Superior temporal gyrus (tissue), 1 donor: ENCODE measurements at regions not wholly inside any gene's neighbourhood (a gene's known extent, or its start where the extent isn't known, plus 50 kb on each side); places are given as distances from the start of the nearest gene placed in this dataset.
"Not testable (repeated sequence)": the region's sequence is repeated elsewhere in the genome, so short reads cannot be mapped to it uniquely, and the experiment has no call there.

Source experiments
- DNase-seq: peaks from one replicate; pipeline ENCODE4 v3.0.0-alpha.2; 2016; ENCODE audit errors: extremely low spot score

GRCh38 chr2:192983173-192983572 lies 788.4 kb upstream of the TMEFF2 start:
- no peak for DNase-seq

DNA sequence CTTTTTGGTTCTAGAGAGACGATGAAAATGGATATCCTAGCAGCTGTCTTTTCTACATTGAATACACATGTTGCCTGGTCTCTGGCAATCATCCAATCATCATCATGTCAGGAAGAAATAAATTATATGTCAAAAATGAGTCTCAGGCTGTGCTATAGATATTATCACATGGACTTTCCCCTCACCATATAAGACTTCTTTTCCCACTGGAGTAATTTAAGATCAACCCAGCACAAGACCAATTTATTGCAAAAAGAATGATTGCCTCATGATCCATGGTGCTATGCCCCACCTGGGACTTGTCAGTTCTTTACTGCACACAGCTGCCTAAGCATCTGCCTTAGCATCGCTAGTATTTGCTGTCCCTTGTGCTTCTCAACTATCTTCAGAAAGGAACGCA lies 783.7 kb upstream of the TMEFF2 start:
- DNase-seq, result no peak

DNA sequence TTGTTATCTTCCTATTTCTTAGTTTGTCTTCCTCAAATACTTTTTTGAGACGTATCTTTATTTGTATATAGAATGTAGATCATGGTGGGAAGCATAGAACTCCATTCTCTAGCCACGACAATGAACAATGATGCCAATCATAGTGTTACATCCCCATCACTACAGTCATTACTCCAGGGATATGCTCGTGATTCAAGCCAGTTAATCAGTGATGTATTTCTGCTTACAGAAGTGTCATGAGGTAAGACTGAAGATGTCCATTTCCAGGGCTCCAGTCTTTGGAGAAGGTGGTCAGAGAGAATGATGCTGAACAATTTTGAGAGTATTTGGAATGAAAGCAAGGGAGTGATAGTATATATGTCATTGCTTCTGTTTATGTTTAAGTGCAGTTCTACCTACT lies 777.2 kb upstream of the TMEFF2 start:
- DNase-seq, result no peak

DNA sequence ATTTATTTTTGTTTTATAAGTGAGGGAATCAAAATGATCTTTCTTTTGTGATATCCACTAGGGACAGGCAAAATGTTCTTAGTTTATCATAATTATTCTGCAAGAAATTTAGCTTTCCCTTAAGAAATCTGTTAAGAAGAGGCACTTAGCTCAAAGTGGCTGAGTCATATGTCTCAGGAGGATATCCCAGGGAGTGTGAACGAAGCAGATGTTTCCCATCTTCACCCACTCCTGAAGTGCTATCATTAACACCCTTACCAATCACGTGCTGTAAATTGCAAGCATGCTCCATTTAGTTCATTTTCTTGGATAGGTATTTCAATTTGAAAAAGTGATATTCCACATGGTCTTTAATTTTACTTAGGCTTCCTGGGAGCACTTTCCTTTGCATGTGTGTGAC lies 774.3 kb upstream of the TMEFF2 start:
- DNase-seq, result no peak

DNA sequence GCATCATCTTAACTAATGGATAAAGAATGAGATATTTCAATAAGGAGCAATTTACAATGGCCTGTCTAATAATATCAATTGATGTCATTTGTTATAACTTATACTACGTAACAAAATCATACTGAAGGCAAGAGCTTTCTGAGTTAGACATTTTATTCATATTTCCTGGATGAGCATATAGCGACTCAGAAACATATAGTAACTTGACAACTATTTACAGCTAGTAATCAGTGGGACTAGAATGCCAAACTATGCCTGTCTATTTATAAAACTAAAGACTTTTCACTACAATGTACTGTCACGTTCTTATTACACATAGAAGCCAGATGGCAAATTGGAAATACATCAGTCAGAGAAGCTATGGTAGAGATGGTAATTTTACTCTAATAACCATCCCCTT lies 766.2 kb upstream of the TMEFF2 start:
- DNase-seq, result no peak

DNA sequence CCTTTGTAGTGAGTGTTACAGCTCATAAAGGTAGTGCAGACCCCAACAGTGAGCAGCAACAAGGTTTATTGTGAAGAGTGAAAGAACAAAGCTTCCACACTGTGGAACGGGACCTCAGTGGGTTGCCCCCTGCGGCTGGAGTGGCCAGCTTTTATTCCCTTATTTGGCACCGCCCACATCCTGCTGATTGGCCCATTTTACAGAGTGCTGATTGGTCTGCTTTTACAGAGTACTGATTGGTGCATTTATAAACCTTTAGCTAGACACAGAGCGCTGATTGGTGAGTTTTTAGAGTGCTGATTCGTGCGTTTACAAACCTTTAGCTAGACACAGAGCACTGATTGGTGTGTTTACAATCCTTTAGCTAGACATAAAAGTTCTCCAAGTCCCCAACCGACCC lies 763.9 kb upstream of the TMEFF2 start:
- not testable (repeated sequence) for DNase-seq

- DNase-seq, result no peak
Measured at GRCh38 chr2:192957425-192957824, 762.7 kb upstream of the TMEFF2 start.

- DNase-seq, result no peak
Measured at GRCh38 chr2:192953116-192953515, 758.4 kb upstream of the TMEFF2 start.

DNA sequence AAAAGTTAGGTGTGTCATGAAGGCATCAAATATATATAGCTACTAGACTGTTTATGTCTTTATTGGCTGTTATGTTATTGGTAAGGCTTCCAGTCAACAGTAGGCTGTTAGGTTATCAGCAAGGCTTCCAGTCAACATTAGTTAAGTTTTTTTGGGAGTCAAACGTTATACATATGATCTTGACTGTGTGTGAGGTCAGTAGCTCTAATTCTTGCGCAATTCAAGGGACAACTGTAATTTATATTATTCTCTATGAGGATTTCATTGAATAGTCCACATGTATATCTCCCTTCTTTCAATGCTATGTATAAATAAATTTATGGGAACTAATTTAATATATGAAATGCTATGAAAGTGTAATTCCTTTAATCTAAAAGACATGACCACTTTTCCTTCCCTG lies 757.5 kb upstream of the TMEFF2 start:
- no peak for DNase-seq

- no peak for DNase-seq
Measured at GRCh38 chr2:192948316-192948715, 753.6 kb upstream of the TMEFF2 start.

GRCh38 chr2:192947352-192947751 lies 752.6 kb upstream of the TMEFF2 start:
- no peak for DNase-seq

DNA sequence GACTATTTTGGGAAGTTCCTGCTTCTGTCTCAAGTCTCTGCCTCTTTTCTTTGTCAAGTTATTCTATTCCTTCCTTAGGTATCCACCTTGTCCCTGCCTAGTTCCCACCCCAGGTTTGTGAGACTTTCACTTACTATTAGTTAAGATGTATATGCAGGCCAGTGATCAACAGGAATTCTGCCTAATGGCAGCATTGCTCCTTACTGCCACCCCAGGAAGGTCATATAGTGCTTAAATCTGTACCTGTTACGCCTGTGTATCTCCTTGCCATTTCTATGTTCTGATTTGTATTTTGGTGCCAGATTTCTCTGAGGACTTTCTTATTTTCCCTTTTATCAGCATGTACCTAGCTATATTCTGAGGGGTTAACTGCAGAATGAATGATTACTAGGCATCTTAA lies 746.0 kb upstream of the TMEFF2 start:
- no peak for DNase-seq

DNA sequence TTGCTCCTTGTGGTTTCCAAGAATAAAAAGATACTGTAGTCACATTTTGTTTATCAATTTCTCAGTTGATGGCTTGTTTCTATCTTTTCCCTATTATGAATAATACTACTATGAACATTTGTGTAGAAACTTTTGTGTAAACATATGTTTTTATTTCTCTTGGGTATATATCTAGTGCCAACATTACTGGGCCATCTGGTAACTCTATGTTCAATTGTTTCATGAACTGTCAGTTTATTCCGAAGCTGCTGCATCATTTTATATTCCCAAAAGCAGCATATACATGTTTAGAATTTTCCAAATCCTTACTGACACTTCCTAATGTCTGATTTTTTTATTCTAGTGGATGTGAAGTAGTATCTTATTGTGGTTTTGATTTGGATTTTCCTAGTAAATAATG lies 737.6 kb upstream of the TMEFF2 start:
- no peak for DNase-seq

DNA sequence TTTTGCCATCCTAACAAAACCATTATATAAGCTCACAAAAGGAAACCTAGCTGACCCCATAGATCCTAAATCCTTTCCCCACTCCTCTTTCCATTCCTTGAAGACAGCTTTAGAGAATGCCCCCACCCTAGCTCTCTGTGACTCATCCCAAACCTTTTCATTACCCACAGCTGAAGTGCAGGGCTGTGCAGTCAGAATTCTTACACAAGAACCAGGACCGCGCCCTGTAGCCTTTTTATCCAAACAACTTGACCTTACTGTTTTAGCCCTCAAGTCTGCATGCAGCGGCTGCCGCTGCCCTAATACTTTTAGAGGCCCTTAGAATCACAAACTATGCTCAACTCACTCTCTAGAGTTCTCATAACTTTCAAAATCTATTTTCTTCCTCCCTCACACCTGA lies 726.9 kb upstream of the TMEFF2 start:
- DNase-seq, result not testable (repeated sequence)

DNA sequence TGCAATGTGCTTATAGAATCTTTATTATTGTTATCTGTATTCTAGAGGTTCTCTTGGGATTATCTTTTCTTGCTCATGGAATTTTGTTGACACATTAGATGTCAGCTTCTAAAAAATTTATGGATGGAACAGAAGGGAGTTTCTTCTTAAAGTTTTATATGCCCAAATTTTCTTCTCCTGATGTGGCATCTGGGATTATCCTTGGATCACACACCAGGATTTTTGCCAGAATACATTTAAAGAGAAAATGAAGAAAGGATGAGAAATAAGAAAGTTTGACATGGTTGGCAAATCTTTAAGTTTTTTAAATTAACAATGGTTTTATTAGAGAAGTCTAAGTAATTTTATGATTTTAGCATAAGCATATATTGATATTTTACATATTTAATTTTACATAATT lies 706.7 kb upstream of the TMEFF2 start:
- DNase-seq, result no peak

- no peak for DNase-seq
Measured at GRCh38 chr2:192899466-192899865, 704.7 kb upstream of the TMEFF2 start.

- not testable (repeated sequence) for DNase-seq
Measured at GRCh38 chr2:192893976-192894375, 699.2 kb upstream of the TMEFF2 start.

GRCh38 chr2:192888109-192888508 lies 693.4 kb upstream of the TMEFF2 start:
- DNase-seq, result no peak

DNA sequence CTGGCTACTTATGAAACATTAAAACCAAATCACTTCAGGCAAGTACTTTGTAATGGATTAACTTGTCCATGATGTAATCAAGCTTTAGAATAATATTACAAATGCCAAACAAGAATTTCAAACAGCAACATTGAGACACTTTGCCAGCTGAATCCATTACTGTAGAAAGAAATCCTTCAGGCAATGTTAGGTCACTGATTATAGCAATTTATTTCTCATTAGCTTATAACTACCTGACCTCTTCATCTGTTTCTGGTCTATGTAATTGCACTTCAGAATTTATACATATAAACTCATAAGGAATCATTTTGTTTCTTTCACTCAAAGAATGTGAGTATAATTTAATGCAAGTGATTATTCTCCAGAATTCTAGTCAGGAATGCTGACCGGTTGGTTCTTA lies 692.6 kb upstream of the TMEFF2 start:
- no peak for DNase-seq

- DNase-seq, result no peak
Measured at GRCh38 chr2:192886636-192887035, 691.9 kb upstream of the TMEFF2 start.

GRCh38 chr2:192885569-192886160 lies 690.9 kb upstream of the TMEFF2 start:
- DNase-seq, result no peak

DNA sequence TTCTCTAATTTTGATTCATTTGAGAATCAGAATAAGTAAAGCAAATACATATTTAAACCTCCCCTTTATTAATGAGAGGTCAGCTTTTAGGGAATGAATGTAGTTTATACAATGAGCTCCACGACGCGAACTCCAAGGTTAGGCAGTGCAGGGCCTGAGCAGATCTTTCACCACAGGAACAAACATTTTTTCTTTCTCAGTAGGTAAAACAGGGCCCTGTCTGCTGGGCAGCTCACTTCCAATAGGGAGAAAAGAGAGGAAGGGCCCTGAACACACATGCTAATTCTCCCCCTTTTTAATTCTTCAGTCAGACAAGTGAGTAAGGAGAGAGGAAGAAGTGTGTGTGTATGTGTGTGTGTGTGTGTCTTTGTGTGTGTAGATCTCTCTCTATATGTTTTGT lies 682.4 kb upstream of the TMEFF2 start:
- DNase-seq, result no peak

DNA sequence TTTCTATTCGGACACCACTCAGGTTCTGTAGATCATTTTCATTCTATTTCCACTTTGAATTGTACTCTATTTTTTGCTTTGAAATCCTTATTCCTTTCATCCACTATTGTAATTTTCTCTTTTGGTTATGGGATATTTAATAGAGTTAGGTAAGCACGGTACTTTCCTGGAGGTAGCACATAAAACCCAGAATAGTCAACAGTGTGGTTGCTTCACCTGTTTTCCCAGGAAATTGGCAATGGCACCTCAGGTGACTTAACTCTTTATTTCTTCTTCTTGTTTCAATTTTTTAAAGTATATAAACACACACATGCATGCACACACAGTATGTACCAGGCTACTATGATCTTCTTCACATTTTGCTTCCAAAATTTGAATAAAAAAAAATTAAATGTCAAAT lies 682.0 kb upstream of the TMEFF2 start:
- DNase-seq, result no peak

DNA sequence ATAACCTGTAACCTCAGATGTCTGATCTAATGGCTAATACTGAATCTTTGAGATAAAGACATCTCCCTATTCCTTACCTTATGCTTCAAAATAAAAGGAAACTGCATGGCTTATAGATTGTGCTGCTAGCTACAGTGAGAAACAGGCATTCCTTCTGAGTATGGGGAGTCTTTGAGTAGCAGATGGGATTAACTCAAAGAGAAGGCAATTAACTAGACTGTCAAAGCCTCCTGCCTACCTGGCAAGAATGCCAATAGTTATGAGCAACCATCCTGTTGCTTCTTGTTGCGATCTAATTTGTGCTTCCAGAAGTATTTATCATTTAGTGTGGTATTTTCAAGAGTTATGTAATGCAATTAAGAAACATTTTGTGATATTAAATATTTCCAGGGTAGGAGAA lies 660.0 kb upstream of the TMEFF2 start:
- no peak for DNase-seq

DNA sequence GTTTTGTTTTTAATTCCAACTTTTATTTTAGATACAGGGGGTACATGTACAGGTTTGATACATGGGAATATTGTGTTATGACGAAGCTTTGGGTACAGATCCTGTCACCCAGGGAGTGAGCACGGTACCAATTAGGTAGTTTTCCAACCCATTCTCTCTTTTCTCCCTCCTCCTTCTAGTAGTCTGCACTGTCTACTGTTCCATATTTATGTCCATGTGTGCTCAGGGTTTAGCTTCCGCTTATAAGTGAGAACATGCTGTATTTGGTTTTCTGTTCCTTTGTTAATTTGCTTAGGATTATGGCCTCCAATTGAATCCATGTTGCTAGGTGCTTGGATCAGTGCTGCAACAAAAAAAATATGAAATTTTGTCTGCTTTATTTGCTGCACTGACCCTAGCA lies 659.3 kb upstream of the TMEFF2 start:
- no peak for DNase-seq
